ENCODE measurements at regions not wholly inside any gene's neighbourhood (a gene's known extent, or its start where the extent isn't known, plus 50 kb on each side); places are given as distances from the start of the nearest gene placed in this dataset.

GRCh38 chr5:134462761-134463160 lies 51.1 kb upstream of the CDKN2AIPNL start (continued):
- TF ChIP-seq NKRF (conservative IDR thresholded peaks at IDR 0.05) (no peak), IRF4 (IDR thresholded peaks at IDR 0.05; ENCODE audit: low read depth, low read length) (no peak), CEBPZ (IDR thresholded peaks at IDR 0.05; ENCODE audit: low read depth, low read length) (no peak), RELA (IDR thresholded peaks at IDR 0.05; ENCODE audit: borderline replicate concordance, partially characterized antibody) (no peak), RAD51 (IDR thresholded peaks at IDR 0.05) (no peak), BCLAF1 (IDR thresholded peaks at IDR 0.05) (no peak), ZBTB11 (CRISPR knock-in tag; IDR thresholded peaks at IDR 0.05) (no peak), ZNF274 (IDR thresholded peaks at IDR 0.05; ENCODE audit: insufficient read depth, insufficient read length) (no peak)

Data from GM12878 (cell line).